Left hindlimb (tissue), 1 donor: ENCODE measurements at regions not wholly inside any gene's neighbourhood (a gene's known extent, or its start where the extent isn't known, plus 50 kb on each side); places are given as distances from the start of the nearest gene placed in this dataset.

Experiments
- DNase-seq: peaks from one replicate; pipeline ENCODE4 v3.0.0-alpha.2; 2018

DNA sequence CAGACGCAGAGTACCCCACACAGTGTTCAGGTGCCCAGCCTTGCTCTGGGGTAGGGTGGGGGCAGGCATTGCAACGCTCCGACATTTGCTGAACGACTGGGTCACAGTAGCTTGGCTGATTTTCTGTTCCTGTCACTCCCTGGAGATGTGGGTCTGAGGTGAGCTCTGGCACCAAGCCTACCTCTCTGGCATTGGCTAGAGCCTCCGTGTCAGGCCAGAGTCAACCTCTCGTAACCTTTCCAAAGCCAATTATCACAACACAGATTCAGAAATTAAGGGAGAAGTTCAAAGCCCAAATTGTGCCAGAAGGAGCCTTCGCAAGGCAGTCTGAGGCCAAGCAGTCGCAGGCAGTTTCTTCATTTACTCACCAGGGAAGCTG, 117.2 kb downstream of the IRS2 start:
- no peak for DNase-seq

DNA sequence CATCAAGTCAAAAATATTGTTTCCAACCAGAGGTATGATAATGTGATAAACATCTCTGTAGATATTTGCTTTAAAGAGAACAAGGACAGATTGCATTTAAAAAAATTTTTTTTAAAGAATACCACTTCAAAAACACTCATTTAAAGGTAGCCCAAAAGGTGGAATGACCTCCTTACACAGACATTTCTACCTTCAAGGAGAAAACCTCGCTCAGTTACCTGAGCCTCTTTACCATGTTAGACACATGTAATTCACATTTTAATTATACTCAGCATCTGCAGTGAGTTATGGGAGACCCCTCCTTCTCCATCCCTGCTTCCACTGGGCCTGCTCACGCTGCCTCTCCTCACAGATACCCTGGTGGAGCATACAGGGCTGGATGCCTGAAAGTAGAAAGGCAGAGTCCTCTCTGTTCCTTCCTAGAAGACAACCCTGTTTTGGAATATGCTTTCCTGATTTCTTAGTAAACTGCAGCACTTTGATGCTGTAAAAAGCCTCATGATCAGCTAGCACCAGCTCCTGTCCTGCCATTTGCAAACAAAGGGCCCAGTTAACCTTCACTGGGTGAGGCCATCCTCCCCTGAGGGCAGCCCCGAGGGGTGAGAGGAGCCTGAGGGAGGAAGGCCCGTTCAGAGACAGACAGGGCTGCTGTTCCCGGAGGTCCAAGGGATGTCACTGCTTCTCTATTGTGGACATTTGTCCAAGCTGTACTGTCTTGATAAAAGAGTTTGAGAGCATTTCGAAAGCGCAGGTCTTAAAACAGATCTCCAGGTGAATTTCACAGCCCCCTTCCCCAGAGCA, 117.8 kb downstream of the IRS2 start:
- DNase-seq = no peak

DNA sequence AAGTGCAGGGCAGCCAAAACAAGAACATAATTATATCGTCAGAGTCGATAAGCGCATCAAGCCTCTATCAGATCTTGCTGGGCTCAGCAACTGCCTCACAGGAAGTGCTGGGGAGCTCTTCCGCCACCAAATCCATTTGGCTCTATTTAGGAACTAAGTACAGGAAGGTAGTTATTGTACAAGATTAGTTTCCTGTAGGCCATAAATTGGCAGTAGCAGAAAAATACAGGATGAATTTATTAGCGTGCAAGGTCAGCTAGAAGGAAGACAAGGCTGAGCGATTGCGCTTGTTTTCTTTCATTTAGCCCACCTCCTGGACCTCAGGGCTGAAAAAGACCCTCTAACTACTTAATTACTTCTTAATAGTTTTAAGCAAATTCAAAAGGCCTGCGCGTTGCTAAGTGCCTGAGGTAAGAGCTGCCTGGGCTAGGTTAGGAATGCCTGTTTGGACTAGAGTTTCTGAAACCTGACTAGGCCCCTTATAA, 118.5 kb downstream of the IRS2 start:
- no peak for DNase-seq

DNA sequence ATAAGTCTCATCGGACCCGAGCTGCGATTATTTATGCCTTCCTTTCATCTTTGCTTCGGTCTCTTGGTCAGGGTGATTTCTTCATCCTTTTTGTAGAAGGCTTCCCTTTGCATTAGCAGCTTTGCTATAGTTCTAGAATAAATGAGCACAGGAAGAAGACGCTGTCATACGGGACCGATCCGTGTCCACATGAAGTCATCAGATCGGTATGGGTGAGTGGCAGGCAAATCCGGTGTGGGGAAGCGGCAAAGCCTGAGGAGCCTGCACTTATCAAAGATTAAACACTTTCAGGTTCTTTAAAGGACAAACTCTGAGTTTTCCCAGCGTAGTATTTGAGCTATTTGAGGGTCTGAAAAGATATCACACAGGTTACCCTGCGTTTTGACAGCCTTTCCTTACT, 119.3 kb downstream of the IRS2 start:
- no peak for DNase-seq

DNA sequence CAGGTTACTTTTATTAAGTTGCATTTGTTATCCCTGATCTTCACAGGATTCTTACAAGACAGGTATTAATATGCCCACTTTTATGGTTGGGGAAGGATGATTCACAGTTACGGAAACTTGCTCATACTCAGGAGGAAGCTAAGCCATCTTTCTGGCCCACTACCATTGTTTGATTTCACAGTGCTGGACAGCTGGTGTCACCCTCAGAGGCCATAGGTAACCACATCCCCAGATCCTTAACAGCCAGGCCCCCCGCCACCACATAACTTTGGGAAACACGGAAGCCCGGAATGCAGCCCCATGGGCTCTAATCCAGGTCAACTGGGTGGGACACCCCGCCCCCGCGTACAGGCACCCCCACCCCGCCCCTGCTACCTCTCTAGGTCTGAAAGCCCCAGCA, 119.7 kb downstream of the IRS2 start:
- DNase-seq = no peak

DNA sequence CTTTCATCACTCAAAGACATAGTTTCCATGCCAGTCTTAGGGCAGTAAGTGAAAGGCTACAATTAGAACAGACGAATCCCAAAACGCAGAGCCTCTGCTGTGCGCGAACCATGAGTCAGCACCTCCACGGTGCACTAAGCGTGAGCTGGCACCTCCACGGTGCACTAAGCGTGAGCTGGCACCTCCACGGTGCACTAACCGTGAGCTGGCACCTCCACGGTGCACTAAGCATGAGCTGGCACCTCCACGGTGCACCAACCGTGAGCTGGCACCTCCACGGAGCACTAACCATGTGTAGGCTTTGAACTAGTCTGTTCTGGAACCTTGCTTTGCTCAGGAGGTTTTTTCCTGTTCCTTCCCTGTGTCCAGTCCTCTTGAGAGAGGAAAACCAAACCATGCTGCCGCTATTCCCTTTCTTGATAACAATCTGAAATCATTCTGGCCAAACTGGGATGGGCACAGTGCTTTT, 120.6 kb downstream of the IRS2 start:
- DNase-seq = no peak

DNA sequence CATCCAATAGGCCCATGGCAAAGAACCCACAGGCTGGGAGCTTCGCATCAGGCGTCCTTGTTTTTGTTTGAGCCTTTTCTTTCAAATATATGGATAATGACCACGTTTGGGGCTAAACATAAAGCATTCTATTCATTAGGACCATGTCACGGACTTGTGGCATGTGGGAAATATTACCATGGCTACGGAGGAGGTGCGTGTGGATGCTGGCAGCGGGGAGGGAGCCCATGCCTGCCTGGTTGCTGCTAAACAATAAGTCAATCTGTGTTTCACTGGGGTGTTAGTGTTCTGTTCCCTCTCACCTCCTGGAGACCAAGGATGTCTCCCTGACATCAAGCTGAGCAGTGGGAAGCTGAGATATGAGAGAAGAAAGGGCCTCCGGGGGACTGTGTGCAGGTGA, 121.1 kb downstream of the IRS2 start:
- no peak for DNase-seq

DNA sequence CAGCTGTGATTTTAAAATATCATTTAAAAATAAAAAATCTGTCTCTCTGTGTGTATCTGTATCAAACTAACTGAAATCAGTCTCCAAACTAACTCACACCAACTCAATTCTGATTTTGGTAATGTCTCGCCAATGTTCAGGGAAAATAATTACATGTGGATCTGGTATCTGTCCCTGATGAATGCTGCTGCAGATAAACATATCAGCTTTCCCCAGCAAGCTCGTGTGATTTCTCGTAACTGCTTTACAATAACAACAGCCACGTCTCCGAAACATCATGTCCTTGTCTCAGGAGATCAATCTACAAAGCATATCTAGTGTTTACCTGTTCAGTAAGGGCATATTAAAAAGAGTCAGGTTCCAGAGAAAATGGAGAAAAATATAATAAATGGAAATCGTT, 129.0 kb downstream of the IRS2 start:
- no peak for DNase-seq

DNA sequence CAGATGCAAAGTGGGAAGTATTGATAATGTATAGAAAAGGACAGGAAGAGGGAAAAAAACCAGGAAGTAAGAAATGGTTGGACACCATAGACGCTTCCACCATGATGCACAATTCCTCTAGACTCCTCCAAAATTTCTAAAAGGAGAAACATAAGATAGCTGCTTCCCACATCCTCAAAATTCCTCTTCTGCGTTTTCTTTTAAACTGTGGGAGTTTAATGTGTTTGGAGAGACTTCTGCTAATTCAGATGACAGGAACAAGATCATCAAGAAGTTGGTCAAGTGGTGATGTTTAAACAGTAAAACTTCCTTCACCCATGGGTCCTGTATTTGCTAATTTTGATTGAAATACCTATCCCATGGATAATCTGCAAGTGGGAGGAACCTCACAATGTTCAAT, 130.2 kb downstream of the IRS2 start:
- DNase-seq = no peak

DNA sequence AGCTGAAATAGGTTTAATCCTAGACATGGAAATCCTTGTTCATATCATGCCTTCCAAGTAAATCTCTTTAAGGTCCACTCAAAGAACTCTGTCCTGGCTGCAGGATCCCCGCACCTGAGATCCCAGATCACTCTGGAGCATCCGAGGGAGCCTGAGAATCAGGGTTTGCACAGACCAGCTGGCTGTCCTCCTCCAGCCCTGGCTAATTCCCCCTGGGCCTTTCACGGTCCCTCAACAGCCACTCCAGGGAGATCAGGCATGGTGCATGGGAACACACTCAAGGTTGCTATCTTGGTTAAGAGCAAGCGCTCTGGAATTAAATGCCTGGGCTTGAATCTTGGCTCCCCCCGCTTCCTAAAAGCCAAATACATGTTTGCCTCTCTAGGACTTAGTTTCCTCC, 130.8 kb downstream of the IRS2 start:
- no peak for DNase-seq

DNA sequence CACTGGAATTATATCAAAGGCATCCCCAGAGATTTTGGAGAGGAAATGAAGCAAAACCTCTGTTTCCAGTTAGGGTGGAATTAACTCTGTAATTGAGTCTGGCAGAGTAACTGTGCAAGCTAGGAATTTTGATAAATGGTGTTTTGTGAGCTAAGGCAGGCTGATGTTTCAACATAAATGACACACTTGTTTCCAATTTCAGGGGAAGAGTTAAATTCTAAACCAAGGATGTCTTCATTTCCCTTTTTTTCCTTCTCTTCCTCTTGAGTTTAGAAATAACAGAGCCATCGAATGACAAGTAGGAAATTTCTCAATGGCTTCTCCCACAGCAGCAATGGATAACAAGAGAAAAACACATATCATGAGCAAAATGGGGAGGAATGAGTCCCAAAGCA, 131.2 kb downstream of the IRS2 start:
- DNase-seq = no peak

DNA sequence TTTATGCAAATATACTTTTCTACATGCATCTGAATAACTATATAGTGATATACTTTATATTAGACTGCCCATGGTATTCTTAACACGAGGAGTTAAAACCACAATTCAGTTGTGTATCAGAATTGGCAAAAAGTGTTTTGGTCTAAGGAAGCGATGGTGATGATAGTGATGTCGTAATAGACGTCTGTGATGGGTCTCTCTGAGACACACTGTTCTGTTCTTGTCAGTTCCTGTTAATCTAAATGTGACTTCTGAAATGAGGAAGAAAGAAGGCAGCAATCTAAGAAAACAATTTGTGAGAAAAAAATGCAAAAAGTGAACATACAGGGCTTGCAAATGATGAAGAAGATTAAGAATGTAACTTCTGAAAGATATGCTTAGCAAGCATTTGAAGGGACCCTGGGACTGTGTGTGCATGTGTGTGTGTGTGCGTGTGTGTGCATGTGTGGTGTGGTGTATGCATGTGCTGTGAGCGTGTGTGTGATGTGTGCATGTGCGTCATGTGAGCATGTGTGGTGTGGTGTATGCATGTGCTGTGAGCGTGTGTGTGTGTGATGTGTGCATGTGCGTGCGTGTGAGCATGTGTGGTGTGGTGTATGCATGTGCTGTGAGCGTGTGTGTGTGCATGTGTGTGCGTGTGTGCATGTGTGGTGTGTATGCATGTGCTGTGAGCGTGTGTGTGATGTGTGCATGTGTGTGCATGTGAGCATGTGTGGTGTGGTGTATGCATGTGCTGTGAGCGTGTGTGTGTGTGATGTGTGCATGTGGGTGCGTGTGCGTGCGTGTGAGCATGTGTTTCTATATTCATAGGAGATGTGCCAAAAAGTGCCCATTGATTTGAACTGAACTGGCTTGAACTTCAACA, 131.8 kb downstream of the IRS2 start:
- peak; percentile 32 for DNase-seq

DNA sequence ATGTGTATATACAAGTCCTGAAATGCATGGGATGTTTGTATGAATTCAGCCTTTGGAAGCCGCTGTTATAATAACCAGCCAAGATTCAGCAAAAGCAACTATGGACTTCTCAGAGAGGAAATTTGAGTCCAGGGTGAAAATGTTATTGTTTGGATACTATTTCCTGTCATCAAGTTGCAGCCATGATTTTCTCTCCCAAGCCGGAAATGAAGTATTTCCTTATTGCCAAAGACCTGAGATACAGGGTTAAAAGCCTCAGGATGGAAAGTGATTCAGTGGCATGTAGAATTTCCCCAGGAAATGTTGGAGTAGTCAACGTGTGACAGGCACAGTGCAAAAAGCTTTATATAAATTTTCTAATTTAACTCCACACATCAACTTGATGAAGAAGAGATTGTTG, 133.9 kb downstream of the IRS2 start:
- DNase-seq = no peak

DNA sequence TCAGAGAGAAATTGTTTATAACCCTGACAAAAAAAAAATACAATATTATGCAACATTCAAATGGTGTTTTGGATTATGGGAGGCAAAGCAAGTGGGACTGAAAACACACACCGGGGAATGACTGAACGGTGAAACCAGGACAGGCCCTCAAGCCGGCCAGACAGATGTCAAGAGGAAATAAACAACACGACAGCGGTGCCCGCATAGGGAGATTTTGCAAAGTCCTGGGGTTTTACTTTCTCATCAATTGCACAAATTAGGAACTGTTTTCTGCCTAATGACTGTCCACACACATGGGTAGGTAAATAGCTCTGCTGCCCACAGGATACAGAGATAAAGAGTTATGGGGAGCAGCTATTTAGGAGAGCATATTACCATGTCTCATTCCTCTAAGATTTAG, 134.5 kb downstream of the IRS2 start:
- no peak for DNase-seq

DNA sequence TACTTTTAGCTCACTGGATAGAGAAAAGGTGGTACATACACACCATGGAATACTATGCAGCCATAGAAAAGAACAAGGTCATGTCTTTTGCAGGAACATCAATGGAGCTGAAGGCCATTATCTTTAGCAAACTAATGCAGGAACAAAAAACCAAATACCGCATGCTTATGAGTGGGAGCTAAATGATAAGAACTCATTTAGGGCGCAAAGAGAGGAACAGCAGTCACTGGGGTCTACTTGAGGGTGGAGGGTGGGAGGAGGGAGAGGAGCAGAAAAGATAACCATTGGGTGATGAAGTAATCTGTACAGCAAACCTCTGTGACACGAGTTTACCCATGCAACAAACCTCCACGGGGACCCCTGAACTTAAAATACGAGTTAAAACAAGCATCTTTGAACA, 135.1 kb downstream of the IRS2 start:
- DNase-seq = no peak

DNA sequence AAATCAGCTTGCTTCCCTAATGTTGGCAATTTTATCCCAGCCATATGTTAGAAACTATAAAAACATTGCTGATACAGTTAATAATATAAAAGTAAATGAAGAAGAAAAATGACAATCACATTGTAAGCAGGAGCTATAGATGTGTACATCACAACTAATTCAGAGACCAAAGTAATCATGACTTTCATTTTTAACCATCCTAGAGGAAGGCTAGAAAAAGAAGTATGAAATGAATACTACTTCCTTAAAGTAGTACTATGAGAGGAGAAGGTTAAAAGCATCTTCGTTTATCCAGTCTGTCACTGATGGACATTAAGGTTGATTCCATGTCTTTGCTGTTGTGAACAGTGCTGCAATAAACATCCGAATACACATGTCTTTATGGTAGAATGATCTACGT, 135.5 kb downstream of the IRS2 start:
- DNase-seq = no peak

DNA sequence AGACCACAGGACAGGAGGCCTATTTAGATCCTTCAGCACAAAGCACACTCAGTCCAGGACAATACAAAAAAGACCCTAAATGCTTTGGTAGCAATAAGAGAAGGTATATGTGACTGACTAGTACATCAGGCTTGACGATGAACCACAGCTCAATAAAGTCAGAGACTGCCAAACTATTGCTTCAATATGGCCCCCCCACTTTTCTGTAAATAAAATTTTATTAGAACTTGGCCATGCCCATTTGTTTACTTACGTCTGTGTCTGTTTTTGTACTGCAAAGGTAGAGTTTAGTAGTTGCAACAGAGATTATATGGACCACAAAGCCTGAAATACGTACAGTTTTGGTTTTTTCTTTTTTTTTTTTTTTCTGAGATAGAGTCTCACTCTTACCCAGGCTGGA, 136.7 kb downstream of the IRS2 start:
- DNase-seq = no peak

DNA sequence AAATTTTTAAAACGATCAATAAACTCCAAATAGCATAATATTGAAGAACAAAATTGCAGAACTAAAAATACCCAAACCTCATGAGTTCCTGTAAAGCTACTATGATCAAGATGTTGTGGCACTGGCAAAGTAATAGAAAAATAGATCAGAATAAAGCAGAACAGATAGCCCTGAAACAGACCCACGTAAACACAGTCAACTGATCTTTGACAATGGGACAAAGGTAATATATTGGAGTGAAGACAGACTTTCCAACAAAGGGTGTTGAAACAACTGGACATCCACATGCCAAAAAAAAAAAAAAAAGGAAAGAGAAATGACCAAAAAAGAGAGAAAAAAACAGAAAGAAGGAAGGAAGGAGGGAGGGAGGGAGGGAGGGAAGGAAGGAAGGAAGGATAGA, 138.7 kb downstream of the IRS2 start:
- no peak for DNase-seq

DNA sequence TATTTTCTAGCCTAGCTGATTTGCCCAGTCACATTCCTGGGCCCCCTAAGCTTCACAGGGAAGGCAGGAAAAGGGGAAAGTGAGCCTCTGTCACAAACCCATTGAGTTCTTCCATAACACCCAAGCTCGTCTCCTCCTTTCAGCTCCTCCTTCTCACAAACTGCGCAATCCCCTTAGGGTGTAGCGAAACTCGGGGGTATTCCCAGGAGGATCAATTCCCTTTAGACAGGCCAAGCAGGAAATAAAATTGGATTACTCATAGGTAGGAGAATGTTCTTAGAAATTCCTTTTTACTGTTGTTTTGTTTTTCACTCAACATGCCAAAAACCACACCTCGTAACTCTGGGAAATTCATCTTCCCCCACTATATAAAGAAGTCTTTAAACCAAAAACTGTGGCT, 139.3 kb downstream of the IRS2 start:
- no peak for DNase-seq

DNA sequence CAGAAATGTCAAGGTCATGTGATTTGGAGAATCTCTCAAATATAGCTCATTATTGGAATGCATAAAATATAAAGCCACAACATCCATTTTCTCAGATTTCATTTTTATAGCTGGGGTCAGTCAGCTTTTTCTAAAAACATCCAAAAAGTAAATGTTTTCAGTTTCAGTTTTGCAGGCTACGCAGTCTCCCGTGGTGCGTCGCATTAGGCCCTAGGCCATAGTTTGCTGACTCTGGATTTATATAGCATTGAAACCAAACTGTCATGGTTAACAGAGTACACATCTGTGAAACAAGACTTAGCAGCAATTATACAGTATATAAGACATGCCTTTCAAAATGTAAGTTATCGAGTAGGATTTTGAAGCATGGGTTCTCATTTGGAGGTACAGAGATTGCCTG, 140.0 kb downstream of the IRS2 start:
- no peak for DNase-seq

DNA sequence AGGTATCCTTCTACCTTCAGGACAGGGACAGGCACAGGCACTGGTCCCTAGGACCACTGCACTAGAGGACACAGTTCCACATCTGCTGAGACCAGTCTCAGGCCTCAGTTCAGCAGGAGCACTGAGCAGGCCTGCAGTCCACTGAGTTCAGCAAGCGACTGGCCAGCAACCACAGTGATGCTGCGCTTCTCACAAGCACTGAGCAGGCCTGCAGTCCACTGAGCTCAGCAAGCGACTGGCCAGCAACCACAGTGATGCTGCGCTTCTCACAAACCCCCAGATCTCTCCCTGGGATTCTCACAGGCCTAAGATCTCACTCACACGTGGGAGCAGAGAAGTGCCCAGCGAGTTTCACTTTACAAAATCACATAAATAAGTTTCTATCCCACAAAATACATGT, 140.6 kb downstream of the IRS2 start:
- no peak for DNase-seq

DNA sequence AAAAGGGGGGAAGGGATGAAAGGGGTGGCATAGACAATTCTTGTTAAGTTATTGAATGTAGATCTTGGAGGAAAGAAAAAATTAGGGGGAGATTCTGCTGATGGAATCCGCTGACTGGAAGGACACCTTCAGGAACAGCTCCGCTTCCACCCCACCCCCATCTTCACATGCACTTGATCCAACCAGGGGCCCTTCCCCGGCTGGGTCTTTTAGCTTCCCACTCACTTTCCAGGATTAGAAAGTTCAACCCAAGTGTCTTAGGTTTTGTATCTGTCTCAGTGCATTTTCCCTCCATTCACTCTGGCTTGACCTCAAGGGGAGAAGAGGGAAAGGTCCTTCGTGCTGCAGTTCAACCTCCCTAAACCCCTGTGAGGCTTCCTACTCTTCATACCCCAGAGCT, 141.4 kb downstream of the IRS2 start:
- no peak for DNase-seq

DNA sequence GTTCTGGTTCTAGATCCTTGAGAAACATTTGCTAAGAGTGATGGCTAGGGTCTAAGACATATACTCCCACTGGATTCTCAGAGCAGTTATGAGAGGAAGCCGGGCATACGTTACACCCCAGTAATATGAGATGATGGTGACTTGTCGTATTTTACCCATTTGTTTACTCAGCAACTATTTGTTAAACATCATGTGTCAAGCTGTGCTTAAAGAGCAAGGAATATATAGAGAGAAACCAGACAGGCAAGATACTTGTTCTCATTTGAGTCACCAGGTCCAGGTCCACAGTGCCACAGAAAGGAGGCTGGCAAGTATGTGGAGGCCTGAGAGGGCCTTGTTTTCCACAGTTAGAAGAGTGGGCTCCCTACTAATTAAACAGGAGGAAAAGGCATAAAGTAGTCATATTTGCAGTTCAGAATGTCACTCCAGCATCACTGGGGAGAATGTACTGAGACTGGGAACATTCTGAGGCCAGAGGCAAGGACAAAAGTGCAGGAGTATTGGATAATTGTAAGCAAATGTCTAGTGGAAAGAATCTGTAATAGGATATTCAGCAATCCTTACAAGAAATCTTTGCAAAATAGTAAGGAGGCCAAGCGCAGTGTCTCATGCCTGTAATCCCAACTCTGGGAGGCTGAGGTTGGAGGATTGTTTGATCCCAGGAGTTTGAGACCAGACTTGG, 142.2 kb downstream of the IRS2 start:
- no peak for DNase-seq

DNA sequence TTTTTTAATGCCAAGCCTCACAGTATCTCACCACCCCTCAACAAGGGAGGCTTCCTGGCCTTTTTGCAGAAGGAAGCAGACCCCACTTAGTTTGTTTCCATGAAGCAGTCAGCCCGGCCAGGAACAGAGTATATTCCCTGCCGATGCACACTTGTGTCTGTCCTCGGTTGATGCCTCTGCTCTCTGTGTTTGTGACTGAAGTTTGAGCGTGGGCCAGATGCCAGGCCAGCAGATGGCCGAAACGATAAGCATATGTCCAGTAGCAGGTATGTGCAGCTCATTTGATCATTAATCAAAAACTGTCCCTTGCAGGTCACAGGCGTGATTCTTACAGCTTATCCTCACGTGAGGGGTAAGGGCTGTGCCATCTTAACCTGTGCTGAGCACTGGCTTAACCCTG, 144.0 kb downstream of the IRS2 start:
- DNase-seq = no peak
